Osteocyte (in vitro differentiated cells): ENCODE measurements at regions not wholly inside any gene's neighbourhood (a gene's known extent, or its start where the extent isn't known, plus 50 kb on each side); places are given as distances from the start of the nearest gene placed in this dataset.
"Not testable (repeated sequence)": the region's sequence is repeated elsewhere in the genome, so short reads cannot be mapped to it uniquely, and the experiment has no call there.

Experiments
- DNase-seq: peaks from one replicate; pipeline ENCODE4 v3.0.0; 2021; ENCODE audit warnings: mixed read lengths; ENCODE audit not compliant: unreplicated experiment; ENCODE audit errors: extremely low spot score
- H3K27ac Mint-ChIP-seq: one replicate; pipeline ENCODE4 v1.8.0; 2021; ENCODE audit warnings: mild to moderate bottlenecking, mixed read lengths; ENCODE audit not compliant: unreplicated experiment
- H3K27me3 Mint-ChIP-seq: one replicate; pipeline ENCODE4 v1.8.0; 2021; ENCODE audit warnings: mixed read lengths; ENCODE audit not compliant: unreplicated experiment
- H3K36me3 Mint-ChIP-seq: one replicate; pipeline ENCODE4 v1.8.0; 2021; ENCODE audit warnings: mixed read lengths; ENCODE audit not compliant: unreplicated experiment
- H3K4me1 Mint-ChIP-seq: one replicate; pipeline ENCODE4 v1.8.0; 2021; ENCODE audit warnings: mixed read lengths; ENCODE audit not compliant: unreplicated experiment
- H3K4me3 Mint-ChIP-seq: one replicate; pipeline ENCODE4 v1.8.0; 2021; ENCODE audit warnings: mild to moderate bottlenecking, moderate library complexity, mixed read lengths; ENCODE audit not compliant: unreplicated experiment
- H3K9me3 Mint-ChIP-seq: one replicate; pipeline ENCODE4 v1.8.0; 2021; ENCODE audit warnings: mixed read lengths; ENCODE audit not compliant: unreplicated experiment
- TF ChIP-seq, protein P1 (sequence below): fragments of 200-600 bp; sonication (generic); IDR thresholded peaks from 2 replicates; pipeline ENCODE4 v1.5.0; 2021; ENCODE audit warnings: antibody characterized with exemption, mild to moderate bottlenecking, moderate library complexity

DNA sequence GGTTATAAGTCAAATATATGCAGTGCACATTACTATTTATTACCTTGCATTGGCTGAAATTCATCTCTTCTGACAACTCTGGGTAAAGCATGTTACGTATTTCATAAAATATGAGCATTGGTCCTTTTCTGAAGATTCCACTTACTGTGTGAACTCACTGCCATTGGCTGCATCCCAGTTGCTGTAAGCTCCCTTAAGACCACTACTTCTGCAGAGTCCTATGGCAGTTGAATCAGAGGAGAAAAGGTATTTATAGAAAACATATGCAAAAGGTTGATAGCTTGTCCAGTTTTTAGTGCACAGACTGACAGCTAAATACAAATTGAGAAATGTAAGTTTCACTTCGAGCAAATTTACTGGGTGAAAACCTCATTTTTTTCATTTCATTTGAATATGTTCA lies 394.6 kb upstream of the ARRDC3 start:
- Mint-ChIP-seq H3K27ac (no peak overlapping the region), H3K36me3 (no peaks in the 10 kb centered on the region), H3K4me3 (no peak overlapping the region), H3K9me3 (no peaks in the 10 kb centered on the region), H3K27me3 (no peaks in the 10 kb centered on the region), H3K4me1 (no peaks in the 10 kb centered on the region)
- TF ChIP-seq, protein P1, sequence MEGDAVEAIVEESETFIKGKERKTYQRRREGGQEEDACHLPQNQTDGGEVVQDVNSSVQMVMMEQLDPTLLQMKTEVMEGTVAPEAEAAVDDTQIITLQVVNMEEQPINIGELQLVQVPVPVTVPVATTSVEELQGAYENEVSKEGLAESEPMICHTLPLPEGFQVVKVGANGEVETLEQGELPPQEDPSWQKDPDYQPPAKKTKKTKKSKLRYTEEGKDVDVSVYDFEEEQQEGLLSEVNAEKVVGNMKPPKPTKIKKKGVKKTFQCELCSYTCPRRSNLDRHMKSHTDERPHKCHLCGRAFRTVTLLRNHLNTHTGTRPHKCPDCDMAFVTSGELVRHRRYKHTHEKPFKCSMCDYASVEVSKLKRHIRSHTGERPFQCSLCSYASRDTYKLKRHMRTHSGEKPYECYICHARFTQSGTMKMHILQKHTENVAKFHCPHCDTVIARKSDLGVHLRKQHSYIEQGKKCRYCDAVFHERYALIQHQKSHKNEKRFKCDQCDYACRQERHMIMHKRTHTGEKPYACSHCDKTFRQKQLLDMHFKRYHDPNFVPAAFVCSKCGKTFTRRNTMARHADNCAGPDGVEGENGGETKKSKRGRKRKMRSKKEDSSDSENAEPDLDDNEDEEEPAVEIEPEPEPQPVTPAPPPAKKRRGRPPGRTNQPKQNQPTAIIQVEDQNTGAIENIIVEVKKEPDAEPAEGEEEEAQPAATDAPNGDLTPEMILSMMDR = no peak
- DNase-seq = no peak

DNA sequence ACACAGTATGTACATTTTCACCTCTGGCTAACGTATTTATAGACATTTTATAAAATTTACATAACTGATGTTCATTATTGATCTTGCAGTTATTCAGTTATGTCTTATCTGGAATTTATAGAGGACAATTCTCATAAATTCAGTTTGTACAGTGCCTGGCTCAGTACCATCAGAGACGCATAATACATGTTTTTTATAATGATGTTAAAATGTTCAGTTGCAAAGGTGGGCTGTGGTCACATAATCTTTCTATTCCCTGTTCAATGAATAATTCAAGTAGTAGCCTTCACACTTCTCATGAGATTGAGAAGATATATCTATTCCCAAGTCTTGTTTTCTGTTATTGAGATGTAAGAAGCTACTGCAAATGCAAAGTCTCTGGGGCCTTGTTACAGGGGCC lies 393.1 kb upstream of the ARRDC3 start:
- TF ChIP-seq, protein P1 = no peak
- Mint-ChIP-seq H3K4me1 (no peaks in the 10 kb centered on the region), H3K27ac (no peak overlapping the region), H3K36me3 (no peaks in the 10 kb centered on the region), H3K4me3 (no peak overlapping the region), H3K9me3 (no peaks in the 10 kb centered on the region), H3K27me3 (no peaks in the 10 kb centered on the region)
- no peak for DNase-seq

DNA sequence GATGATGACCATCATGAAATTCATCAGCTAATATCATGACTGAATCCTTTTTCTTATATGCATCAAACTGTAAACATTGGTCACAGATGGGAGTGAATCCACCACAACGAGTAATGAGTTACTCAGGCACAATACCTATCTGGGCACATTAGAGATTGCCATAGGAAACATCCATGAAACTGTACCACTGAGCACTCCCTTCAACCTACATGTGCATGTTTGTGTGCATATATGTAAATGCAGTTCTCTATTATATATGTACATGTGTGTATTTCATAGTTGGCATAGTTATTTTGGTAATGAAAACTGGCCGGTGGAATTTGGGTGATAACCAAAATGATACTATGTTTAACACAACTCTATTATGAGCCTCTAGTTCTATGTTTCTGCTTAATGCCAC lies 387.3 kb upstream of the ARRDC3 start:
- TF ChIP-seq, protein P1 = no peak
- no peaks in the 10 kb centered on the region for H3K9me3 Mint-ChIP-seq
- no peaks in the 10 kb centered on the region for H3K36me3 Mint-ChIP-seq
- H3K27me3 Mint-ChIP-seq = no peaks in the 10 kb centered on the region
- no peaks in the 10 kb centered on the region for H3K4me1 Mint-ChIP-seq
- H3K4me3 Mint-ChIP-seq = no peak overlapping the region
- no peak overlapping the region for H3K27ac Mint-ChIP-seq
- no peak for DNase-seq

DNA sequence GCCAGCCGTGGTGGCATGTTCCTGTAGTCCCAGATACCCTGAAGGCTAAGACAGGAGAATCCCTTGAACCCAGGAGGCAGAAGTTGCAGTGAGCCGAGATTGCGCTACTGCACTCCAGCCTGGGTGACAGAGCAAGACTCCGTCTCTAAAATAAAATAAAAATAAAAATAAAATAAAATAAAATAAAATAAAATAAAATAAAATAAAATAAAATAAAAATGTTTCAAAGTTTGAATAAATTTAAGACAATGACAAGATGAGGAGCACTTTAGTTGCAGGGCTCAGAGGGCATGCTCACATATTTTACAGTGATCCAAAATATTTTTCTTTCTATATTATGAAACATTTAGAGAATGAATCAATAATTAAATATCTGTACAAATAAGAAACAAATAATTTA lies 374.3 kb upstream of the ARRDC3 start:
- H3K4me3 Mint-ChIP-seq, H3K36me3 Mint-ChIP-seq, DNase-seq, H3K4me1 Mint-ChIP-seq, H3K27ac Mint-ChIP-seq: not testable (repeated sequence)
- Mint-ChIP-seq H3K27me3 (peaks cover 15% of the 10 kb centered on the region), H3K9me3 (peaks cover 15% of the 10 kb centered on the region)

DNA sequence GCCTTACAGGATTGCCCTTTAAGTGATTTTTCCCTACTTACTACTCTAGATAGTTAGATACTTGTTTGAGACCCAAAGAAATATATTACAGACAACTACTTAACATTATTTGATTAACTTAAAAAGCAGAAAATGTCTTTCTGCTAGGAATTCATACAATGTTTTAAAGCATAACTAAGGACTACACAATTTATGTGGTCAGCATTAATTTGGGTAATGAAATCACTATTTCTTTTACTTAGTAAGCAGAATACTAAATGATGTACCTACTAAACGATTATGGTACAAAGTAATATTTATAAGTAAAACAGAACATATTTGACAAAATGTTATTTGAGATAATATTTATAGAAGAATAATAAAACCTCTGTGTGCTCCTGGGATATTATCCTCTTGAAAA lies 371.9 kb upstream of the ARRDC3 start:
- peaks cover 9% of the 10 kb centered on the region for H3K9me3 Mint-ChIP-seq

DNA sequence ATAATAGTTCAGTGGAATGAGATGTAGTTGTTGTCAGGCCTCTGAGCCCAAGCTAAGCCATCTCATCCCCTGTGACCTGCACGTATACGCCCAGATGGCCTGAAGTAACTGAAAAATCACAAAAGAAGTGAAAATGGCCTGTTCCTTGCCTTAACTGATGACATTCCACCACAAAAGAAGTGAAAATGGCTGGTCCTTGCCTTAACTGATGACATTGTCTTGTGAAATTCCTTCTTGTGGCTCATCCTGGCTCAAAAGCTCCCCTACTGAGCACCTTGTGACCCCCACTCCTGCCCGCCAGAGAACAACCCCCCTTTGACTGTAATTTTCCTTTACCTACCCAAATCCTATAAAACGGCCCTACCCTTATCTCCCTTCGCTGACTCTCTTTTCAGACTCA lies 361.4 kb upstream of the ARRDC3 start:
- not testable (repeated sequence) for H3K9me3 Mint-ChIP-seq, H3K4me3 Mint-ChIP-seq, DNase-seq, H3K27me3 Mint-ChIP-seq, H3K27ac Mint-ChIP-seq, H3K4me1 Mint-ChIP-seq, H3K36me3 Mint-ChIP-seq

More for the DNA sequence above, 371.9 kb upstream of the ARRDC3 start:
- H3K27me3 Mint-ChIP-seq = peaks cover 8% of the 10 kb centered on the region
- H3K27ac Mint-ChIP-seq = no peak overlapping the region
- H3K4me3 Mint-ChIP-seq = no peak overlapping the region
- DNase-seq = no peak
- H3K36me3 Mint-ChIP-seq = no peaks in the 10 kb centered on the region
- TF ChIP-seq, protein P1 = no peak
- H3K4me1 Mint-ChIP-seq = no peaks in the 10 kb centered on the region
